Ascending aorta (tissue), 2 donors: ENCODE measurements at regions not wholly inside any gene's neighbourhood (a gene's known extent, or its start where the extent isn't known, plus 50 kb on each side); places are given as distances from the start of the nearest gene placed in this dataset.

ENCODE experiments used
- DNase-seq, 2 donors: peaks; one replicate each; pipeline ENCODE4 v3.0.0-alpha.2; 2019; ENCODE audit warnings: low spot score in 2 of 2
- H3K27ac ChIP-seq, 2 donors: fragments of 200-600 bp; sonication (generic); one replicate each; pipeline ENCODE4 v1.5.1; 2016 to 2017; ENCODE audit warnings: mild to moderate bottlenecking in 1 of 2
- H3K27me3 ChIP-seq: fragments of 200-600 bp; sonication (generic); one replicate; pipeline ENCODE4 v1.5.1; 2017
- H3K36me3 ChIP-seq, 2 donors: fragments of 200-600 bp; sonication (generic); one replicate each; pipeline ENCODE4 v1.5.1; 2016
- H3K4me1 ChIP-seq, 2 donors: fragments of 200-600 bp; sonication (generic); one replicate each; pipeline ENCODE4 v1.5.1; 2016 to 2017; ENCODE audit warnings: mild to moderate bottlenecking in 1 of 2
- H3K4me3 ChIP-seq, 2 donors: fragments of 200-600 bp; sonication (generic); one replicate each; pipeline ENCODE4 v1.5.1; 2016 to 2017; ENCODE audit warnings: mild to moderate bottlenecking in 1 of 2
- H3K9me3 ChIP-seq, 2 donors: fragments of 200-600 bp; sonication (generic); one replicate each; pipeline ENCODE4 v1.5.1; 2016
- CTCF ChIP-seq, 3 experiments: fragments of 200-600 bp in 2 of 3; fragments of 450-650 bp in 1 of 3; sonication (generic) in 2 of 3; IDR thresholded peaks; one replicate each; pipeline ENCODE4 v1.5.1; 2016 to 2019; ENCODE audit warnings: antibody characterized with exemption in 3 of 3, mild to moderate bottlenecking in 1 of 3, moderate library complexity in 1 of 3
- intact Hi-C: fragments of 100-400 bp; cut with DNase I; formaldehyde crosslinking; loops from one replicate; pipeline ENCODE4 v1.15.1; 2023

- no peak overlapping the region for H3K27ac ChIP-seq
- DNase-seq = no peak
- H3K36me3 ChIP-seq = no peaks in the 10 kb centered on the region
- intact Hi-C loops = no loop called here
- no peaks in the 10 kb centered on the region for H3K4me1 ChIP-seq
- TF ChIP-seq CTCF (IDR thresholded peaks at IDR 0.05) = no peak
- H3K9me3 ChIP-seq = no peaks in the 10 kb centered on the region
- no peak overlapping the region for H3K4me3 ChIP-seq
- H3K27me3 ChIP-seq = no peaks in the 10 kb centered on the region
Observed at GRCh38 chr13:78194904-78195639, 276.4 kb upstream of the EDNRB start.

- intact Hi-C loops = no loop called here
Observed at GRCh38 chr13:78193846-78194245, 275.2 kb upstream of the EDNRB start.

GRCh38 chr13:78192716-78193115 is 274.1 kb upstream of the EDNRB start:
- H3K4me1 ChIP-seq = no peaks in the 10 kb centered on the region
- no peaks in the 10 kb centered on the region for H3K9me3 ChIP-seq
- no peaks in the 10 kb centered on the region for H3K27me3 ChIP-seq
- H3K27ac ChIP-seq = no peak overlapping the region
- DNase-seq = no peak
- no peaks in the 10 kb centered on the region for H3K36me3 ChIP-seq
- intact Hi-C loops = no loop called here
- TF ChIP-seq CTCF (IDR thresholded peaks at IDR 0.05) = no peak
- H3K4me3 ChIP-seq = no peak overlapping the region

More at GRCh38 chr13:78193846-78194245, 275.2 kb upstream of the EDNRB start:
- no peak for TF ChIP-seq CTCF (IDR thresholded peaks at IDR 0.05)
- no peak for DNase-seq
- H3K4me3 ChIP-seq = no peak overlapping the region
- no peaks in the 10 kb centered on the region for H3K36me3 ChIP-seq
- no peak overlapping the region for H3K27ac ChIP-seq
- no peaks in the 10 kb centered on the region for H3K9me3 ChIP-seq
- no peaks in the 10 kb centered on the region for H3K4me1 ChIP-seq
- no peaks in the 10 kb centered on the region for H3K27me3 ChIP-seq

- Histone ChIP-seq H3K4me3 (no peak overlapping the region), H3K27me3 (no peaks in the 10 kb centered on the region), H3K9me3 (no peaks in the 10 kb centered on the region), H3K36me3 (no peaks in the 10 kb centered on the region), H3K27ac (no peak overlapping the region), H3K4me1 (no peaks in the 10 kb centered on the region)
- intact Hi-C loops = no loop called here
- no peak for DNase-seq
- no peak for TF ChIP-seq CTCF (IDR thresholded peaks at IDR 0.05)
Observed at GRCh38 chr13:78190296-78190695, 271.7 kb upstream of the EDNRB start.

- Histone ChIP-seq H3K36me3 (no peaks in the 10 kb centered on the region), H3K9me3 (no peaks in the 10 kb centered on the region), H3K4me1 (no peaks in the 10 kb centered on the region), H3K27me3 (no peaks in the 10 kb centered on the region), H3K27ac (no peak overlapping the region), H3K4me3 (no peak overlapping the region)
- no peak for TF ChIP-seq CTCF (IDR thresholded peaks at IDR 0.05)
- DNase-seq = no peak
- intact Hi-C loops = no loop called here
Observed at GRCh38 chr13:78187781-78188180, 269.1 kb upstream of the EDNRB start.

- no peak overlapping the region for H3K4me3 ChIP-seq
- no peaks in the 10 kb centered on the region for H3K36me3 ChIP-seq
- intact Hi-C loops = no loop called here
- DNase-seq = no peak
- no peak for TF ChIP-seq CTCF (IDR thresholded peaks at IDR 0.05)
- H3K4me1 ChIP-seq = no peaks in the 10 kb centered on the region
- no peaks in the 10 kb centered on the region for H3K27me3 ChIP-seq
- H3K27ac ChIP-seq = no peak overlapping the region
- H3K9me3 ChIP-seq = no peaks in the 10 kb centered on the region
Observed at GRCh38 chr13:78185700-78186099, 267.1 kb upstream of the EDNRB start.
